Motor neuron (in vitro differentiated cells): ENCODE measurements at regions not wholly inside any gene's neighbourhood (a gene's known extent, or its start where the extent isn't known, plus 50 kb on each side); places are given as distances from the start of the nearest gene placed in this dataset.
A peak's percentile ranks its signal among the peaks of the same experiment; 100 is the strongest.

Experiments used
- ATAC-seq, 8 experiments: fragments of 200-7000 bp; cut with Tn5 transposase; replicated peaks in 6 of 8; 2 replicates each; pipeline ENCODE4 v1.8.0; 2021; ENCODE audit warnings: mild to moderate bottlenecking in 8 of 8, moderate library complexity in 8 of 8
- H3K27ac ChIP-seq, 2 donors: fragments of 250-450 bp; sonication (Bioruptor Pico); 2 replicates each; pipeline ENCODE4 v1.9.0; 2021; ENCODE audit warnings: antibody characterized with exemption in 2 of 2, mild to moderate bottlenecking in 2 of 2, moderate library complexity in 1 of 2
- H3K4me1 ChIP-seq, 2 donors: fragments of 250-450 bp; sonication (Bioruptor Pico); replicated peaks in 1 of 2; 2 replicates each; pipeline ENCODE4 v1.6.1; 2021; ENCODE audit warnings: antibody characterized with exemption in 2 of 2, mild to moderate bottlenecking in 2 of 2, moderate library complexity in 1 of 2
- H3K4me3 ChIP-seq, 5 donors: fragments of 250-450 bp; sonication (Bioruptor Pico); 2 replicates each; pipeline ENCODE4 v1.9.0; 2021; ENCODE audit warnings: antibody characterized with exemption in 5 of 5, mild to moderate bottlenecking in 5 of 5, moderate library complexity in 4 of 5
- WGBS, 10 experiments: fragments of 450-650 bp; shearing (Covaris generic); methylation state at CpG; one replicate each; pipeline ENCODE4 v1.0.0; 2022; 5-methylcytosine and 5-hydroxymethylcytosine counted together
- in situ Hi-C, 9 experiments: fragments of 400-800 bp; cut with MboI; loops; one replicate each; pipeline ENCODE4 v1.15.0; 2021; ENCODE audit warnings: low sequenced_read_pairs in 9 of 9, low pct_unique_long_range_greater_than_20kb in 2 of 9; ENCODE audit not compliant: unreplicated experiment in 9 of 9

DNA sequence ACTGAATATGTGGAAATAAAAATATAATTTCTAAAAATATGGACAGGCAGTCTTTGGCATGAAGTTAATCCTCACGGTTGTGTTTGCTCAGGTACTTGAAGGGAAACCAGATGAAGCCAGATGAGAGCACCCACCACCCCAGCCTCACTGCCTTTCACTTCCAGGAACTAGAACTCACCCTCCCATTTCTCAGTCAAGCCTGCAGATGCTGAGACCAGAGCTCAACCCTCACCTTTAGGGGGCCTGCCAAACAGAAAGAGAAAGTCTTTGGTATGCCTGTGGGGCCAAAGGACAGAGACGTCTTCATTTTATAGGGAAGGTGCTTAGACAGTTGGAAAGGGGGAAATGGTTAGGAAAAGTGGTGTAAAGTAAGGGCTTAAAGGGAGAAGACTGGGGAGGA is 252.8 kb upstream of the PLET1 start:
- WGBS, 10 experiments, result 0 to 100% (median 90%) methylated on average over 1 to 2 of the region's 2 CpGs; no CpG with 5 or more reads in 3 of the 10 experiments
- in situ Hi-C loops, result no loop called here
- H3K4me3 ChIP-seq, result no peak overlapping the region
- ATAC-seq, result no peak
- H3K27ac ChIP-seq, result peak overlapping the region in 1 of 2 donors; percentile 47
- peaks cover 27 to 31% of the 10 kb centered on the region in 2 donors for H3K4me1 ChIP-seq

GRCh38 chr11:112514011-112514740 is 253.5 kb upstream of the PLET1 start:
- Histone ChIP-seq H3K4me1 (peaks cover 23 to 27% of the 10 kb centered on the region in 2 donors), H3K27ac (peak overlapping the region; percentile 11 to 47), H3K4me3 (no peak overlapping the region)
- in situ Hi-C loops, result no loop called here
- ATAC-seq, result peak; percentile 86 to 99 (median 98)
- WGBS, 10 experiments, result 0 to 93% (median 20%) methylated on average over 2 to 3 of the region's 5 CpGs; no CpG with 5 or more reads in 5 of the 10 experiments

GRCh38 chr11:112516261-112516660 is 255.6 kb upstream of the PLET1 start:
- peak in 3 of 8 experiments; percentile 47 to 74 (median 62) for ATAC-seq
- H3K4me1 ChIP-seq, result peaks cover 22 to 27% of the 10 kb centered on the region in 2 donors
- in situ Hi-C loops, result no loop called here
- 17 to 100% (median 78%) methylated on average over 1 to 2 of the region's 2 CpGs; no CpG with 5 or more reads in 2 of the 10 experiments for WGBS, 10 experiments
- no peak overlapping the region for H3K4me3 ChIP-seq
- no peak overlapping the region for H3K27ac ChIP-seq

GRCh38 chr11:112516755-112517154 is 256.1 kb upstream of the PLET1 start:
- in situ Hi-C loops, result no loop called here
- WGBS, 10 experiments, result 40 to 100% (median 80%) methylated on average over 1 to 2 of the region's 2 CpGs; no CpG with 5 or more reads in 2 of the 10 experiments
- no peak for ATAC-seq
- Histone ChIP-seq H3K4me1 (peaks cover 22 to 27% of the 10 kb centered on the region in 2 donors), H3K27ac (no peak overlapping the region), H3K4me3 (no peak overlapping the region)

GRCh38 chr11:112518371-112518770 is 257.7 kb upstream of the PLET1 start:
- Histone ChIP-seq H3K4me3 (no peak overlapping the region), H3K27ac (no peak overlapping the region), H3K4me1 (peaks cover 26 to 32% of the 10 kb centered on the region in 2 donors)
- in situ Hi-C loops, result no loop called here
- 14 to 100% (median 79%) methylated on average over 1 of the region's 1 CpG; no CpG with 5 or more reads in 2 of the 10 experiments for WGBS, 10 experiments
- no peak for ATAC-seq

DNA sequence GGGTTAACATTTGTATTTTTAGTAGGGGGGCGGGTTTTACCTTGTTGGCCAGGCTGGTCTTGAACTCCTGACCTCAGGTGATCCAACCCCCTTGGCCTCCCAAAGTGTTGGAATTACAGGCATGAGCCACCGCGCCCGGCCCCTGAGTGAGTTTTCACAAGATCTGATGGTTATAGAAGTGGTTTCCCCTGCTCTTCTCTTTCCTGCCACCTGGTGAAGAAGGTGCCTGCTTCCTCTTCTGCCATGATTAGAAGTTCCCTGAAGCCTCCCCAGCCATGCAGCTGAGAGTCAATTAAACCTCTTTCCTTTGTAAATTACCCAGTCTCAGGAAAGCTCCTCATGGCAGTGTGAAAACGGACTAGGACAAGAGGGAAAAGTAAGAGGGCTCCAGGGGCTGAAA is 259.1 kb upstream of the PLET1 start:
- Histone ChIP-seq H3K4me3 (no peak overlapping the region), H3K27ac (no peak overlapping the region), H3K4me1 (peaks cover 20 to 29% of the 10 kb centered on the region in 2 donors)
- 0 to 83% (median 67%) methylated on average over 1 to 5 of the region's 5 CpGs; no CpG with 5 or more reads in 3 of the 10 experiments for WGBS, 10 experiments
- no peak for ATAC-seq
- in situ Hi-C loops, result no loop called here

- 0 to 100% (median 53%) methylated on average over 1 to 2 of the region's 2 CpGs; no CpG with 5 or more reads in 2 of the 10 experiments for WGBS, 10 experiments
- H3K4me1 ChIP-seq, result peaks cover 14 to 23% of the 10 kb centered on the region in 2 donors
- in situ Hi-C loops, result no loop called here
- ATAC-seq, result no peak
- H3K27ac ChIP-seq, result no peak overlapping the region
- H3K4me3 ChIP-seq, result no peak overlapping the region
Observed at GRCh38 chr11:112520354-112520753, 259.7 kb upstream of the PLET1 start.

DNA sequence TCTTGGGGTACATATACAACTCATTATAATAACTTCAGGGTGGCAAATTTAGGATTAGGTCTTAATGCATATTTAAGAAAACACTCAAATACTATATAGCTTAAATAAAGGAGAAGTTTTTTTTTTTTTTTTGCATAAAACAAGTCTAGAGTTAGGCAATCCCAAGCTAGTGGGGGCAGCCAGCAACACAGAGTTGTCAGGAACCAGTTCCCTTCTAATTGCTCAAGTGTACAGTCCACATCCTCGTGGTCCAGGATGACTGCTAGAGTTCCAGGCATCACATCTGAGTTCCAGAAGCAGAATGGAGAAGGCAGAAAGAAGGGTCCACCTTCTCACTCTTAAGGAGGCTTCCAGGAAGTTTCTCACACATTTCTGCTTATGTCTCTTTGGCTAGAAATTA is 261.9 kb upstream of the PLET1 start:
- no peak for ATAC-seq
- no peak overlapping the region for H3K4me3 ChIP-seq
- H3K27ac ChIP-seq, result no peak overlapping the region
- in situ Hi-C loops, result no loop called here
- WGBS, 10 experiments, result 60 to 100% (median 83%) methylated on average over 1 of the region's 1 CpG; no CpG with 5 or more reads in 7 of the 10 experiments
- H3K4me1 ChIP-seq, result peaks cover 12 to 16% of the 10 kb centered on the region in 2 donors

DNA sequence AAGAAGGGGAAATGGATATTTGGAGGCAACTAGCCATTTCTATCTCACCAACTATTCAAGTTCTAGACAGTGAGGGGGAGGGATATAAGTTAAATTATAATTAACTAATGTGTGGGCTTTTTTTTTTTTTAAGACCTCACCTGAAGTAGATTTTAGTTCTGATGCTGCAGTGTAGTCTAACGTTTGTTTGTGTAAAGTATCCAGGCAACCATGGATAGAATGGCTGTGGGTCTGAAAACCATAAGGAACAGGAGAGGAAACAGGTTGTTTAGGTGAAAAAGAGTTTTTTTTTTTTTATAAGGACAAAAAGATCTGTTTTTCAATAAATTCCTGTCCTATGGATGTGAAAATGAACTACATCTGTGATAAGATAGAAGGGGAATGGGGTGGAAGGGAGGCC is 262.4 kb upstream of the PLET1 start:
- Histone ChIP-seq H3K27ac (no peak overlapping the region), H3K4me1 (peaks cover 12 to 16% of the 10 kb centered on the region in 2 donors), H3K4me3 (no peak overlapping the region)
- in situ Hi-C loops, result no loop called here
- no peak for ATAC-seq
- WGBS, 10 experiments, result 0 to 58% (median 13%) methylated on average over 1 of the region's 1 CpG; no CpG with 5 or more reads in 2 of the 10 experiments

GRCh38 chr11:112523477-112523876 is 262.8 kb upstream of the PLET1 start:
- in situ Hi-C loops, result no loop called here
- 5 to 39% (median 13%) methylated on average over 1 to 4 of the region's 4 CpGs; no CpG with 5 or more reads in 6 of the 10 experiments for WGBS, 10 experiments
- peak overlapping the region in 1 of 2 donors; percentile 56 for H3K27ac ChIP-seq
- peaks cover 12 to 16% of the 10 kb centered on the region in 2 donors for H3K4me1 ChIP-seq
- ATAC-seq, result peak; percentile 21 to 100 (median 98)
- no peak overlapping the region for H3K4me3 ChIP-seq

GRCh38 chr11:112523951-112524350 is 263.3 kb upstream of the PLET1 start:
- peak in 2 of 8 experiments; percentile 8 to 35 for ATAC-seq
- no peak overlapping the region for H3K4me3 ChIP-seq

DNA sequence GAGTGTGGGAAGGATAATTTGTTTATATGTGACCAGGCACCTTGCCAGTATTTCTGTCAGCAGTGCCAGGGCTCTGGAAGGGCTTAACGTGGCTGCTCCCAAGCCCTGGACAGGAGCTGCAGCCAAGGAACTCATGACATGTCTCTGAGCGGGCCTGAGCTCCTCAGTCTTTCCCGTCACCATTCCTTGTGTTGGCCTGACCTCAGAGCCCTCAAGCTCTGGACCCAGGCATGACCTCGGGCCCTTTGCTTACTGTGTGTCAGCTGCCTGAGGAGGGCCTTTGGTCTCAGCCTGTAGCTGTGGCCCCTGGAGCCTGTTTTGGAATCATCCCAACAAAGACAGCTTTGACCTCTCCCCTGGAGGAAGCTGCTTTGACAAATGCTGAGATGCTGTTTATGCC is 264.1 kb upstream of the PLET1 start:
- in situ Hi-C loops, result no loop called here
- ATAC-seq, result no peak
- 17 to 100% (median 90%) methylated on average over 1 to 2 of the region's 4 CpGs; no CpG with 5 or more reads in 5 of the 10 experiments for WGBS, 10 experiments
- Histone ChIP-seq H3K4me3 (no peak overlapping the region), H3K4me1 (peaks cover 12 to 16% of the 10 kb centered on the region in 2 donors), H3K27ac (no peak overlapping the region)

More at GRCh38 chr11:112523951-112524350, 263.3 kb upstream of the PLET1 start:
- Histone ChIP-seq H3K4me1 (peaks cover 12 to 16% of the 10 kb centered on the region in 2 donors), H3K27ac (peak overlapping the region in 1 of 2 donors; percentile 56)
- in situ Hi-C loops, result no loop called here
- WGBS, 10 experiments, result 14 to 100% (median 56%) methylated on average over 1 to 2 of the region's 2 CpGs; no CpG with 5 or more reads in 5 of the 10 experiments

GRCh38 chr11:112525270-112525669 is 264.6 kb upstream of the PLET1 start:
- in situ Hi-C loops, result no loop called here
- Histone ChIP-seq H3K4me1 (peaks cover 12 to 16% of the 10 kb centered on the region in 2 donors), H3K4me3 (no peak overlapping the region), H3K27ac (no peak overlapping the region)
- no peak for ATAC-seq
- 20 to 92% (median 77%) methylated on average over 2 to 5 of the region's 5 CpGs; no CpG with 5 or more reads in 4 of the 10 experiments for WGBS, 10 experiments
